T-cell (primary cell): ENCODE measurements at regions not wholly inside any gene's neighbourhood (a gene's known extent, or its start where the extent isn't known, plus 50 kb on each side); places are given as distances from the start of the nearest gene placed in this dataset.
A peak's percentile ranks its signal among the peaks of the same experiment; 100 is the strongest.
"Not testable (repeated sequence)": the region's sequence is repeated elsewhere in the genome, so short reads cannot be mapped to it uniquely, and the experiment has no call there.

Experiments used
- ATAC-seq, 4 experiments: fragments of 200-7000 bp in 3 of 4; fragments of 150-1000 bp in 1 of 4; cut with Tn5 transposase; replicated peaks in 1 of 4; 1 replicate in 3 of 4; 2 replicates in 1 of 4; pipeline ENCODE4 v1.10.0; 2021; ENCODE audit warnings: moderate library complexity in 3 of 4, mild to moderate bottlenecking in 2 of 4, moderate number of reproducible peaks in 1 of 4
- CTCF ChIA-PET, 2 donors: fragments of 300-600 bp; sonication (Branson Sonifier 250); formaldehyde crosslinking; loops; one replicate each; lab custom pipeline; 2022; ENCODE audit warnings: antibody characterized with exemption in 2 of 2; lab: Charles Lee
- POLR2A ChIA-PET, 2 donors: fragments of 300-600 bp; sonication (Branson Sonifier 250); formaldehyde crosslinking; loops; one replicate each; lab custom pipeline; 2022; ENCODE audit warnings: antibody characterized with exemption in 2 of 2; lab: Charles Lee
- DNase-seq, 35 experiments: peaks; one replicate each; pipeline versions ENCODE4 v3.0.0 to v3.0.0-alpha.2; 2013 to 2023
- H3K27ac ChIP-seq: one replicate; pipeline ENCODE4 v1.5.1; 2013; ENCODE audit warnings: low read length
- H3K27me3 ChIP-seq, 2 experiments: replicated peaks in 1 of 2; 1 replicate in 1 of 2; 2 replicates in 1 of 2; pipeline versions ENCODE4 v1.6.1 to v1.7.0; 2013; ENCODE audit warnings: low read length in 1 of 2, mixed read lengths in 1 of 2; ENCODE audit not compliant: control insufficient read depth in 2 of 2, insufficient read depth in 2 of 2; ENCODE audit errors: extremely low read depth in 1 of 2
- H3K36me3 ChIP-seq, 2 donors: 1 replicate in 1 of 2; 2 replicates in 1 of 2; pipeline versions ENCODE4 v1.6.1 to v1.7.0; 2013; ENCODE audit warnings: low read length in 1 of 2; ENCODE audit not compliant: control insufficient read depth in 2 of 2, insufficient read depth in 1 of 2; ENCODE audit errors: extremely low read depth in 1 of 2
- H3K4me1 ChIP-seq, 2 experiments: 1 replicate in 1 of 2; 2 replicates in 1 of 2; pipeline versions ENCODE4 v1.6.1 to v1.7.0; 2013; ENCODE audit warnings: low read length in 2 of 2, mixed read lengths in 1 of 2; ENCODE audit not compliant: insufficient read depth in 2 of 2, control insufficient read depth in 1 of 2; ENCODE audit errors: extremely low read depth in 1 of 2
- H3K4me3 ChIP-seq, 2 donors: 1 replicate in 1 of 2; 2 replicates in 1 of 2; pipeline versions ENCODE4 v1.5.1 to v1.7.0; 2013; ENCODE audit warnings: mild to moderate bottlenecking in 2 of 2, low read length in 1 of 2, moderate library complexity in 1 of 2; ENCODE audit not compliant: control insufficient read depth in 1 of 2; ENCODE audit errors: extremely low read depth in 1 of 2
- H3K9me3 ChIP-seq: 2 replicates; pipeline ENCODE4 v1.7.0; 2013
- H3K27ac Mint-ChIP-seq, 2 donors: one replicate each; pipeline ENCODE4 v1.8.0; 2020 to 2021; ENCODE audit warnings: mild to moderate bottlenecking in 2 of 2, mixed read lengths in 2 of 2
- H3K27me3 Mint-ChIP-seq, 2 donors: one replicate each; pipeline ENCODE4 v1.8.0; 2021 to 2022; ENCODE audit warnings: mixed read lengths in 2 of 2
- H3K36me3 Mint-ChIP-seq: one replicate; pipeline ENCODE4 v1.8.0; 2021; ENCODE audit warnings: mixed read lengths
- H3K4me1 Mint-ChIP-seq, 3 donors: one replicate each; pipeline ENCODE4 v1.8.0; 2020 to 2022; ENCODE audit warnings: mixed read lengths in 3 of 3, mild to moderate bottlenecking in 1 of 3
- H3K4me3 Mint-ChIP-seq, 3 donors: one replicate each; pipeline ENCODE4 v1.8.0; 2020 to 2022; ENCODE audit warnings: mild to moderate bottlenecking in 3 of 3, mixed read lengths in 3 of 3, moderate library complexity in 3 of 3
- H3K9me3 Mint-ChIP-seq, 3 donors: one replicate each; pipeline ENCODE4 v1.8.0; 2020 to 2022; ENCODE audit warnings: mixed read lengths in 3 of 3
- WGBS: methylation state at CpG from one replicate; pipeline ENCODE4 v1.1.5; 2013; ENCODE audit warnings: missing lambda C conversion rate; ENCODE audit not compliant: insufficient coverage; 5-methylcytosine and 5-hydroxymethylcytosine counted together

GRCh38 chr21:5103880-5104561 is 5417.4 kb upstream of the TPTE start:
- H3K27me3 ChIP-seq, H3K36me3 Mint-ChIP-seq, H3K9me3 ChIP-seq, POLR2A ChIA-PET, H3K27ac ChIP-seq, H3K4me3 ChIP-seq, H3K36me3 ChIP-seq, H3K27me3 Mint-ChIP-seq, CTCF ChIA-PET, H3K9me3 Mint-ChIP-seq: not testable (repeated sequence)
- ATAC-seq (peak; percentile 6 to 21 (median 9)), DNase-seq (peak in 8 of 35 experiments; percentile 1 to 19 (median 8))
- peaks cover 7 to 17% (median 16%) of the 10 kb centered on the region in 3 donors for H3K4me1 Mint-ChIP-seq
- H3K4me1 ChIP-seq, result peaks cover 0 to 28% of the 10 kb centered on the region in 2 experiments
- peak overlapping the region; percentile 67 to 72 (median 70) for H3K4me3 Mint-ChIP-seq
- H3K27ac Mint-ChIP-seq, result peak overlapping the region; percentile 93
- WGBS, result no CpG with 5 or more reads among the region's 27 CpGs

- peaks cover 0 to 28% of the 10 kb centered on the region in 2 experiments for H3K4me1 ChIP-seq
- H3K9me3 Mint-ChIP-seq, H3K27me3 ChIP-seq, H3K4me3 ChIP-seq, H3K27me3 Mint-ChIP-seq, POLR2A ChIA-PET, CTCF ChIA-PET, DNase-seq, H3K27ac ChIP-seq, H3K36me3 Mint-ChIP-seq, H3K36me3 ChIP-seq, ATAC-seq, H3K9me3 ChIP-seq: not testable (repeated sequence)
- no CpG with 5 or more reads among the region's 11 CpGs for WGBS
- H3K27ac Mint-ChIP-seq, result peak overlapping the region in 1 of 2 donors; percentile 91
- H3K4me1 Mint-ChIP-seq, result peaks cover 7 to 17% (median 16%) of the 10 kb centered on the region in 3 donors
- H3K4me3 Mint-ChIP-seq, result peak overlapping the region in 2 of 3 donors; percentile 67 to 70
Measured at GRCh38 chr21:5104562-5104928, 5416.8 kb upstream of the TPTE start.

- H3K27ac Mint-ChIP-seq, H3K27me3 ChIP-seq, H3K4me3 Mint-ChIP-seq, H3K4me3 ChIP-seq, H3K36me3 ChIP-seq, H3K36me3 Mint-ChIP-seq, H3K27ac ChIP-seq, H3K27me3 Mint-ChIP-seq, H3K9me3 Mint-ChIP-seq, CTCF ChIA-PET, POLR2A ChIA-PET, H3K9me3 ChIP-seq: not testable (repeated sequence)
- H3K4me1 Mint-ChIP-seq, result peaks cover 7 to 17% (median 16%) of the 10 kb centered on the region in 3 donors
- WGBS, result no CpG with 5 or more reads among the region's 35 CpGs
- ATAC-seq (peak; percentile 10 to 33 (median 28)), DNase-seq (peak in 4 of 35 experiments; percentile 1 to 35 (median 31))
- H3K4me1 ChIP-seq, result peaks cover 0 to 28% of the 10 kb centered on the region in 2 experiments
Measured at GRCh38 chr21:5105939-5106708, 5415.3 kb upstream of the TPTE start.

GRCh38 chr21:5106767-5107464 is 5414.5 kb upstream of the TPTE start:
- H3K9me3 Mint-ChIP-seq, DNase-seq, H3K4me3 ChIP-seq, H3K9me3 ChIP-seq, H3K36me3 Mint-ChIP-seq, CTCF ChIA-PET, ATAC-seq, H3K36me3 ChIP-seq, H3K27me3 Mint-ChIP-seq, H3K27me3 ChIP-seq, POLR2A ChIA-PET, H3K27ac ChIP-seq: not testable (repeated sequence)
- Mint-ChIP-seq H3K4me3 (peak overlapping the region in 1 of 3 donors; percentile 52), H3K27ac (peak overlapping the region; percentile 89), H3K4me1 (peaks cover 4 to 13% (median 11%) of the 10 kb centered on the region in 3 donors)
- H3K4me1 ChIP-seq, result peaks cover 0 to 28% of the 10 kb centered on the region in 2 experiments
- WGBS, result no CpG with 5 or more reads among the region's 23 CpGs

- H3K27ac ChIP-seq, H3K36me3 Mint-ChIP-seq, H3K4me3 Mint-ChIP-seq, POLR2A ChIA-PET, CTCF ChIA-PET, H3K9me3 Mint-ChIP-seq, H3K36me3 ChIP-seq, H3K27ac Mint-ChIP-seq, H3K27me3 ChIP-seq, DNase-seq, H3K27me3 Mint-ChIP-seq, H3K4me3 ChIP-seq, H3K9me3 ChIP-seq: not testable (repeated sequence)
- H3K4me1 ChIP-seq, result peaks cover 0 to 27% of the 10 kb centered on the region in 2 experiments
- WGBS, result no CpG with 5 or more reads among the region's 20 CpGs
- peak in 2 of 4 experiments; percentile 21 to 38 for ATAC-seq
- H3K4me1 Mint-ChIP-seq, result peaks cover 4 to 13% (median 11%) of the 10 kb centered on the region in 3 donors
Measured at GRCh38 chr21:5107637-5108036, 5413.7 kb upstream of the TPTE start.

- H3K36me3 ChIP-seq, H3K4me3 ChIP-seq, ATAC-seq, H3K27ac ChIP-seq, H3K9me3 Mint-ChIP-seq, H3K27me3 ChIP-seq, H3K9me3 ChIP-seq, H3K4me3 Mint-ChIP-seq, CTCF ChIA-PET, H3K36me3 Mint-ChIP-seq, H3K27me3 Mint-ChIP-seq, H3K27ac Mint-ChIP-seq, DNase-seq, POLR2A ChIA-PET: not testable (repeated sequence)
- WGBS, result no CpG with 5 or more reads among the region's 19 CpGs
- H3K4me1 ChIP-seq, result peaks cover 0 to 25% of the 10 kb centered on the region in 2 experiments
- peaks cover 4 to 11% (median 10%) of the 10 kb centered on the region in 3 donors for H3K4me1 Mint-ChIP-seq
Measured at GRCh38 chr21:5108048-5108775, 5413.2 kb upstream of the TPTE start.
